Hepatocyte (in vitro differentiated cells): ENCODE measurements at regions not wholly inside any gene's neighbourhood (a gene's known extent, or its start where the extent isn't known, plus 50 kb on each side); places are given as distances from the start of the nearest gene placed in this dataset.

Experiments used
- DNase-seq: peaks from one replicate; pipeline ENCODE4 v3.0.0-alpha.2; 2016; ENCODE audit warnings: low spot score
- H2AFZ ChIP-seq: fragments of 200-600 bp; sonication (generic); 2 replicates; pipeline ENCODE4 v1.6.0; 2016; ENCODE audit warnings: antibody characterized with exemption, mild to moderate bottlenecking
- H3K27ac ChIP-seq: fragments of 200-600 bp; sonication (generic); 2 replicates; pipeline ENCODE4 v1.5.1; 2016; ENCODE audit warnings: mild to moderate bottlenecking
- H3K27me3 ChIP-seq: fragments of 200-600 bp; sonication (generic); 2 replicates; pipeline ENCODE4 v1.6.1; 2016
- H3K36me3 ChIP-seq: fragments of 200-600 bp; sonication (generic); replicated peaks from 2 replicates; pipeline ENCODE4 v1.5.1; 2016; ENCODE audit warnings: low read depth; ENCODE audit not compliant: insufficient read depth
- H3K4me1 ChIP-seq: fragments of 200-600 bp; sonication (generic); 2 replicates; pipeline ENCODE4 v1.5.1; 2016; ENCODE audit warnings: mild to moderate bottlenecking, moderate library complexity; ENCODE audit not compliant: insufficient read depth
- H3K4me2 ChIP-seq: fragments of 200-600 bp; sonication (generic); 2 replicates; pipeline ENCODE4 v1.6.0; 2016
- H3K4me3 ChIP-seq: fragments of 200-600 bp; sonication (generic); 2 replicates; pipeline ENCODE4 v1.5.1; 2016; ENCODE audit warnings: mild to moderate bottlenecking
- H3K79me2 ChIP-seq: fragments of 200-600 bp; sonication (generic); 2 replicates; pipeline ENCODE4 v1.6.0; 2017; ENCODE audit warnings: mild to moderate bottlenecking
- H3K9me2 ChIP-seq: fragments of 200-600 bp; sonication (generic); replicated peaks from 2 replicates; pipeline ENCODE4 v1.6.0; 2017; ENCODE audit warnings: mild to moderate bottlenecking; ENCODE audit not compliant: insufficient read depth
- H3K9me3 ChIP-seq: fragments of 200-600 bp; sonication (generic); 2 replicates; pipeline ENCODE4 v1.5.1; 2016; ENCODE audit warnings: low read depth, mild to moderate bottlenecking
- H4K20me1 ChIP-seq: fragments of 200-600 bp; sonication (generic); 2 replicates; pipeline ENCODE4 v1.6.0; 2016; ENCODE audit warnings: mild to moderate bottlenecking; ENCODE audit not compliant: insufficient read depth, poor library complexity, severe bottlenecking
- CTCF ChIP-seq: fragments of 200-600 bp; sonication (generic); IDR thresholded peaks from 2 replicates; pipeline ENCODE4 v1.5.1; 2016; ENCODE audit warnings: antibody characterized with exemption, mild to moderate bottlenecking; ENCODE audit not compliant: poor library complexity
- EZH2 ChIP-seq: fragments of 200-600 bp; sonication (generic); IDR thresholded peaks from 2 replicates; pipeline ENCODE4 v1.6.1; 2016; ENCODE audit warnings: antibody characterized with exemption, mild to moderate bottlenecking, borderline replicate concordance
- EZH2phosphoT487 ChIP-seq: fragments of 200-600 bp; sonication (generic); IDR thresholded peaks from one replicate; pipeline ENCODE4 v1.6.1; 2018; ENCODE audit warnings: antibody characterized with exemption, mild to moderate bottlenecking, low read depth, moderate library complexity; ENCODE audit not compliant: unreplicated experiment, severe bottlenecking
- WGBS: methylation state at CpG from one replicate; pipeline ENCODE4 v1.1.6; 2016; ENCODE audit warnings: low lambda C conversion rate; ENCODE audit errors: missing lambda C conversion rate; 5-methylcytosine and 5-hydroxymethylcytosine counted together

- WGBS = 71% methylated on average over 3 of the region's 3 CpGs
- Histone ChIP-seq H3K36me3 (no peaks in the 10 kb centered on the region), H3K79me2 (no peaks in the 10 kb centered on the region), H3K27ac (no peak overlapping the region), H3K4me1 (no peaks in the 10 kb centered on the region), H3K9me2 (no peaks in the 10 kb centered on the region), H4K20me1 (no peaks in the 10 kb centered on the region), H3K9me3 (no peaks in the 10 kb centered on the region), H3K4me3 (no peak overlapping the region), H3K4me2 (no peak overlapping the region), H2AFZ (no peak overlapping the region), H3K27me3 (no peaks in the 10 kb centered on the region)
- TF ChIP-seq EZH2 (no peak), CTCF (no peak), EZH2phosphoT487 (no peak)
- DNase-seq = no peak
These were observed 163.5 kb upstream of the FAM98A start for GRCh38 chr2:33762636-33763035.

DNA sequence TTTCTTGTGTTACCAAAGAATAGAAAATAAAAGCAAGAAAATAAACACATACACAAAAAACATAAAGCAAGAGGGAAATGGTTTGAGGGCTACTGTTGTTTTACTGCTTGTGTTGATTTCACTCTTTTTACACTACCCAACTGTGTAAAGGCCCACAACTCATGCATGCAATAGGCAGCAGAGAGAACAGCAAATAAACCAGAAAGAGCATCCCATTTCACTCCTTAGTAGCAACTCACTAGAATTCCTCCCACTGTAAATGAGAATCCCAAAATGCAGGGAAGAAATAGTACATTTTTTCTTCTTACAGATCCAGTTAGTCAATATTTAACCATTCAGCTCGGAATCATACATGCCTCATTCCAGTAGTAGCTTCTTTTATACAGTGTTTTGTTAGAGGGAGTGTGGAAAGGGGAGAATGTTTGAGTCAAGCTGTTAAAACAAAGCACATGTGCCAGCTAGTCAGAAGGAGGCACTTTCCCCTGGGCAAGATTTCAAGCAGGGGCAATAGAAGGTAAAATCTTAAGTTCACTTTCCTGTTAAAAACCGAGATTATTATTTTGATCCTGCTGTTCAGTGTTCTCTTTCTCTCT, 147.2 kb upstream of the FAM98A start:
- no peak overlapping the region for H3K27ac ChIP-seq
- no peaks in the 10 kb centered on the region for H3K27me3 ChIP-seq
- H4K20me1 ChIP-seq = no peaks in the 10 kb centered on the region
- DNase-seq = no peak
- no peak overlapping the region for H3K4me3 ChIP-seq
- WGBS = 34% methylated on average over 2 of the region's 2 CpGs
- TF ChIP-seq EZH2 = no peak
- TF ChIP-seq EZH2phosphoT487 = no peak
- TF ChIP-seq CTCF = no peak
- no peak overlapping the region for H2AFZ ChIP-seq
- H3K4me2 ChIP-seq = no peak overlapping the region
- H3K36me3 ChIP-seq = no peaks in the 10 kb centered on the region
- H3K79me2 ChIP-seq = no peaks in the 10 kb centered on the region
- H3K4me1 ChIP-seq = no peaks in the 10 kb centered on the region
- no peaks in the 10 kb centered on the region for H3K9me2 ChIP-seq
- H3K9me3 ChIP-seq = no peaks in the 10 kb centered on the region

- H3K9me3 ChIP-seq = no peaks in the 10 kb centered on the region
- H3K27ac ChIP-seq = no peak overlapping the region
- no peaks in the 10 kb centered on the region for H3K4me1 ChIP-seq
- no peak overlapping the region for H2AFZ ChIP-seq
- H3K4me2 ChIP-seq = no peak overlapping the region
- no peaks in the 10 kb centered on the region for H4K20me1 ChIP-seq
- no peak overlapping the region for H3K4me3 ChIP-seq
- H3K9me2 ChIP-seq = no peaks in the 10 kb centered on the region
- WGBS = 81% methylated on average over 1 of the region's 1 CpG
- H3K36me3 ChIP-seq = no peaks in the 10 kb centered on the region
- no peak for DNase-seq
- no peaks in the 10 kb centered on the region for H3K79me2 ChIP-seq
- H3K27me3 ChIP-seq = no peaks in the 10 kb centered on the region
- no peak for TF ChIP-seq EZH2phosphoT487
- no peak for TF ChIP-seq EZH2
- no peak for TF ChIP-seq CTCF
These were observed 136.0 kb upstream of the FAM98A start for GRCh38 chr2:33735096-33735495.

- TF ChIP-seq EZH2 (no peak), CTCF (no peak), EZH2phosphoT487 (no peak)
These were observed 131.7 kb upstream of the FAM98A start for GRCh38 chr2:33730804-33731203.

More at GRCh38 chr2:33730804-33731203, 131.7 kb upstream of the FAM98A start:
- Histone ChIP-seq H3K4me1 (no peaks in the 10 kb centered on the region), H3K79me2 (no peaks in the 10 kb centered on the region), H3K4me3 (no peak overlapping the region), H3K27ac (no peak overlapping the region), H3K9me3 (no peaks in the 10 kb centered on the region), H3K27me3 (no peaks in the 10 kb centered on the region), H3K4me2 (no peak overlapping the region), H2AFZ (no peak overlapping the region), H3K9me2 (no peaks in the 10 kb centered on the region), H4K20me1 (no peaks in the 10 kb centered on the region), H3K36me3 (no peaks in the 10 kb centered on the region)
- DNase-seq = no peak
